Stimulated activated naive CD8-positive, alpha-beta T cell treated with anti-CD3 and anti-CD28 coated beads, Interleukin-15, Interleukin-2, amounts not matched to agents 100 U/mL and 50 U/mL, for 24 hours (primary cell): ENCODE measurements at regions not wholly inside any gene's neighbourhood (a gene's known extent, or its start where the extent isn't known, plus 50 kb on each side); places are given as distances from the start of the nearest gene placed in this dataset.

ENCODE experiments used
- ATAC-seq: fragments of 150-1000 bp; cut with Tn5 transposase; one replicate; pipeline ENCODE4 v1.10.0; 2021
- DNase-seq: peaks from one replicate; pipeline ENCODE4 v3.0.0; 2021

GRCh38 chr9:38159599-38159998, 90.6 kb upstream of the SHB start:
- no peak for ATAC-seq
- DNase-seq: no peak

GRCh38 chr9:38158628-38159027, 89.6 kb upstream of the SHB start:
- no peak for DNase-seq
- no peak for ATAC-seq

- DNase-seq (no peak), ATAC-seq (no peak)
Measured at GRCh38 chr9:38157711-38158110, 88.7 kb upstream of the SHB start.

- DNase-seq (no peak), ATAC-seq (peak; percentile 46)
Measured at GRCh38 chr9:38154501-38155421, 85.7 kb upstream of the SHB start.

- DNase-seq (no peak), ATAC-seq (no peak)
Measured at GRCh38 chr9:38153910-38154291, 84.9 kb upstream of the SHB start.

GRCh38 chr9:38153152-38153909, 84.3 kb upstream of the SHB start:
- no peak for DNase-seq
- no peak for ATAC-seq

- DNase-seq (no peak), ATAC-seq (no peak)
Measured at GRCh38 chr9:38149647-38150046, 80.6 kb upstream of the SHB start.

- ATAC-seq (no peak), DNase-seq (no peak)
Measured at GRCh38 chr9:38146844-38147243, 77.8 kb upstream of the SHB start.

GRCh38 chr9:38145526-38146053, 76.6 kb upstream of the SHB start:
- ATAC-seq: no peak

GRCh38 chr9:38144421-38144820, 75.4 kb upstream of the SHB start:
- ATAC-seq (no peak), DNase-seq (no peak)

More at GRCh38 chr9:38145526-38146053, 76.6 kb upstream of the SHB start:
- no peak for DNase-seq

- no peak for DNase-seq
- ATAC-seq: no peak
Measured at GRCh38 chr9:38141746-38142591, 72.9 kb upstream of the SHB start.

- DNase-seq (no peak), ATAC-seq (no peak)
Measured at GRCh38 chr9:38138276-38138675, 69.2 kb upstream of the SHB start.

- ATAC-seq: no peak
- no peak for DNase-seq
Measured at GRCh38 chr9:38137342-38137741, 68.3 kb upstream of the SHB start.

- ATAC-seq: no peak
- DNase-seq: no peak
Measured at GRCh38 chr9:38136386-38136785, 67.4 kb upstream of the SHB start.

- ATAC-seq: no peak
- no peak for DNase-seq
Measured at GRCh38 chr9:38134611-38135237, 65.7 kb upstream of the SHB start.

GRCh38 chr9:38133595-38133994, 64.6 kb upstream of the SHB start:
- no peak for ATAC-seq
- DNase-seq: no peak

GRCh38 chr9:38132956-38133355, 63.9 kb upstream of the SHB start:
- DNase-seq (no peak), ATAC-seq (no peak)

- ATAC-seq (no peak), DNase-seq (no peak)
Measured at GRCh38 chr9:38131729-38132128, 62.7 kb upstream of the SHB start.

GRCh38 chr9:38130724-38131123, 61.7 kb upstream of the SHB start:
- no peak for ATAC-seq

GRCh38 chr9:38129366-38129765, 60.3 kb upstream of the SHB start:
- DNase-seq (no peak), ATAC-seq (no peak)

More at GRCh38 chr9:38130724-38131123, 61.7 kb upstream of the SHB start:
- DNase-seq: no peak

GRCh38 chr9:38128752-38129270, 59.8 kb upstream of the SHB start:
- DNase-seq (no peak), ATAC-seq (no peak)
